ENCODE measurements at regions not wholly inside any gene's neighbourhood (a gene's known extent, or its start where the extent isn't known, plus 50 kb on each side); places are given as distances from the start of the nearest gene placed in this dataset.
"Not testable (repeated sequence)": the region's sequence is repeated elsewhere in the genome, so short reads cannot be mapped to it uniquely, and the experiment has no call there.

DNA sequence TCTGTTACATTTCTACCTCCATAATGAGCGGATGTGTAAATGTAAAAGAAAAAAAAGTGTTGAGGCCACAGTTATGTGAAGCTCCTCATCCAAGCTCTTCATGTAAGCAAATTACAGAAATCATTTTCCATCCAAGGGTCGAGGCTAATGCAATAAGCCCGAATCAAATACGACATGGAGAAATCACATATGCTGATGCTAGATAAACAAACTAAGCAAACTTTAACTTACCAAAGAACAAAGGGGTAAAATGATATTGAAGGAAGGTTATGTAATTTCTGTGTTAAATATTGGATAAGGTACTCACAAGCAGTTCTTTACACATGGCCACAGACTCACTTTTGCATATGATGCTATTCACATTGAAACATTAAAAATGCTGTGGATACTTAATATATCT, 310.2 kb upstream of the ID2 start:
- DNase-seq: no peak

DNA sequence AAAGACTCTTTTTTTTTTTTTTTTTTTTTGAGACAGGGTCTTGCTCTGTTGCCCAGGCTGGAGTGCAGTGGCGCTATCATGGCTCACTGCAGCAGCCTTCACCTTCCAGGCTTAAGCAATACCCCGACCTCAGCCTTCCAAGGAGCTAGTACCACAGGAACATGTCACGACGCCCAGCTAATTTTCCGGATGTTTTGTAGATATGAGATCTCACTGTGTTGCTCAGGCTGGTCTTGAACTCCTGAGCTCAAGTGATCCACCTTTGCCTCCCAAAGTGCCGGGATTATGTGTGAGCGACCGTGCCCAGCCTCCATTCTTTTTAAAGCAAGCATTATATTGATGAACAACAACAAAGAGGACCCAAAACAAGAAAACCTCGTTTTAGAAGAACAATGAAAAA, 307.1 kb upstream of the ID2 start:
- DNase-seq: no peak

DNA sequence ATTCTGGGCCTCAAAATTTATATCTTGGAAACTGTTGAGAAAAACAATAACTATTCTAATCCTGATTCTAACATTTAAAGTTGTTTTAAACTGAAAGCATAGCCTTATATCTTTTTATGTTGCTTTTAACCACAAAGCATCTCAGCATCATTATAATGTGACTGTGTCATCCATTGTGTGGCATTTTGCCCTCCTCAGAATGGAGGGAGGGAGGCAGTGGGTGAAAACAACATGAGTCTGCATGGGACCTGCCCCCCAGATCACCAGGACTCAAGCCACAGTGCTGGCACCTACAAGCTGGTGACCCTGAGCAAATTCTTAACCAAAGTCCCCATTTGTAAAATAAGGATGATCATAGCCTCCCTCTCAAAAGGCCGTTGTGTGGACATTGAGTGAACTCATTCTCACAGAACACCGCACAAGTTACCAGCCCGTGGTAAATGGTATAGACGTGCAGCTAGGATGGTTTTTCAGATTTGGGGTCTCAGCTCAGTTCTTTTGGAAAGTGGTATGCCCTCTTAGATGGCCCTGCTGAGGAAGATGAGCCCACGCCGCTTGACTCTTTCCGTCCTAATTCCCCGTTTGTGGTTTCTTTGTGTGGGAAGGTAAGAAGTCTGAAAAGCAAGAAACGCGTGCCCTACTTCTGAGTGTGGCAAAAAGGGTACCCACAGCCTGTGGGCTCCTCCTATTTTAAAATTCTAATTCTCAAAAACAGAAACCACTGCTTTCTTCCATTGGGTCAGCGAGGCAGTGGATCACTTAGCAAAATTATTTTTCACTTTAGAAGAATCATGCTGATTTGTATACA, 305.0 kb upstream of the ID2 start:
- no peak for DNase-seq

DNA sequence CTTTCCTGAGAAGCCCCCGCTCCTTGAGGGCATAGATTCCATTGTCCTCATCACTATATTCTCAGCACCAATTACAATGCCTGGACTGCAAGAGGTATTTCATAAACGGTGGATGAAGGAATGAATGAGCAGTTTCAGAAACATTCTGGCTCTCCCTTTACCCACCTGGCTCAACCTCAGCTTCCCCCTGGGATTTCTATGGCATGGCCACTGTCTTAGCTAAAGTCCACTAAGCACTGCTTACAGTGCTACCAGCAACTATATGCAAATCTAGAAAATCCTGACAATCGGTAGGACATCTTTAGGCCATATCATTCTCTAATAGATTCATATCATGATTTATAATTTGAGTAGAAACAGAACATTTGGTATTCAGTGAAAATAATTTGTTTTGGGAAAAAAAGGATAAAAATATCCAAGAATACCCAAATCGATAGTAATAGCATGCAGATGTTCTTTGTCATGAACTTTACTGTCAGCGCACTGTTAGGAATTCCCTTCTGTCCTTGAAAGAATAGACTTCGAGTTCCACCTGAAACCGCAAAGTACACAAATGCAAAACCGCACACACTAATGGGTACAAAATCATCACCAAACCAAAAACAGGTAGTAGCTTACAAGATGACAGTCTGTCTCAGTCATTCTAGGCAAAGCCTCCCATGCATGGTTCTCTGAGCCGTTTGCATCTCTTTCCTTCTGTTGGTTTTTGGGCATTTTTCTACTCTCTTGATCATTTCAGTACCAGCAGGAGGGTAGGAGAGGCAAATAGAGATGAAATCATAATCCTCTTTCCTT, 303.6 kb upstream of the ID2 start:
- no peak for DNase-seq

DNA sequence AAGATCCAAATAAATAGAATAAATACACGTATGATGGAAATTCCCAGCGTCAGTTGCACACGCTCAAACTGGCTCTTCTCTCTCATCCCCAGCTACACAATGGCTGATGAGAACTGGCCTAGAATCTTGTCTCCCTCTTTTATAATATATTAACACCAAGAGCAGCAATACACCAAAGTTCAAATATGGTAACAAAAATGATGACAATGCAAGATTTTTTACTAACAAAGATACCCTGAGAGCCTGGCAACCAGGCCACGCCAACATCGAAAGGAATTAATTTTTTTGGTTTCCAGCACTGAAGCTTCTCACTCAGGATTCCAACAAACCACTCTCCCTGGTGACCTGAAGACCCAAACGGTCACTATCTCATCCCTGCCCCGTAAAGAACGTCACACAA, 302.7 kb upstream of the ID2 start:
- DNase-seq: no peak

DNA sequence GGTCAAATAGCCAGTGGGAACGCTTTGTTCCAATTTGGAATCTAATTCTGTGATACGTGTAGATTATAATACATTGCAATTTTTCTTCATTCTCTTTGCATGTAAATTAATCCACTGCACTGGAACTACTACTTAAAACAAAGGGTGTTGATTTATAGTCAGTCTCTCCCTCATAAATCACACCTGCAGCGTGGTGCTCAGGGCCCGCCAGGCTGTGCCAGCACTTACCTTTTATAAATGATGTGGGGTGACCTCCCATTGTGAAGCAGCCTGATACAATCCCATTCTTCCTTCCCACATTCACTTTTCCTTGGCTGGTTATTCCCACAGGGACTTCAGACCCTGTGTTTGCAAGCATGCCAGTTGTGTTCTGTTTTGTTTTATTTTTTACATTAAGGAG, 302.3 kb upstream of the ID2 start:
- DNase-seq: no peak

DNA sequence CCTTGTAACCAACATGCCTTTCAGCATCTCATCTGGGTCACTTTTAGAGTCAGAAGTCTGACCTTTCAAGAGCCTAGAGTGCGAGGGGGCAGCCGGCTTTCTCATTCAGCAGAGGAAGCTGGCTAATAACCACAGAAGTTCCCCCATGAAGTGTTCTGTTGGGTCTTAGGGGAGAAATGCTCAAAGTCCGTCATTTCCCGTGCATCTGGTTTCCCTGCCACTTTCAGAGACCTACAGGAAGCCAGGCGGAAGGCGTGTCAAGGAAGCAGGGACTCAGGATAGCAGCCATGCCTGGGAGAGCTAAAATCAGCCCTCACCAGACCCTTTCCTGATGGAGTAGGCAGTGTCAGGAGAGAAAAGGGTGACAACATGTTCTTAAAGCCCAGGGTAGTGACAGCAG, 301.8 kb upstream of the ID2 start:
- no peak for DNase-seq

DNA sequence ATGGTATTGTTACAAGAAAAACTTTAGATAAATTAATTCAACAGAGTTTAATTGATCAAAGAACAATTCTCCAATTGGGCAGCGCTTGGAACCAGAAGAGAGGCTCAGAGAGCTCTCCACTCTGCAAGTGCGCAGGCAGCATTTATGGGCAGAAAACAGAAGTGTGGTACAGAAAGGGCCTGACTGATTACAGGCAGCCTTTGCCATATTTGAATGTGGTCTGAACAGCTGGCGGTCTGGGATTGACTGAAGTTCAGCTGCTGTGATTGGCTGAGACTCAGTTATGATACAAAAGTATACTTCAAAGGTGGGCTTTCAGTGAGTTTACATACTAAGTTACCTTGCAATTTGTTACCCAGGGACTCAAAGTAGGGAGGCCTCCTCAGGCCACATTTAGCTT, 301.3 kb upstream of the ID2 start:
- DNase-seq: no peak

DNA sequence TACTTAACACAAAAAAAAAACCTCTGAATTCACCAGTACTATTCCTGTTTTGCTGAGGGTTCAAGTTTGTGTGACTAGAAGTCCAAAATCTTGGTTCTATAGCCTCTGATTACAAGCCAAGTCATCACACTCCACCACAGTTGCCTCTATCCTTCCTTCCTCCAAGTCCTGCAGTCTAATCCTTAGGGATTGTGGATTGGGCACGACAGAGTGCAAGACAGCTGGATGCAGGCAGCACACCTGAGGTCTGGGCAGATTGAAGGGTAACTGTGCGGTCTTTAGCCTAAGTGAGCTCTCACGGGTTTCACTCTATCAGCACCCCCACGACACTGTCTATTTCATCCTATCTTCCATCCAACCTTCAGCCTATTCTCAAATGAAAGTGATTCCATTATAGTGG, 299.4 kb upstream of the ID2 start:
- no peak for DNase-seq

DNA sequence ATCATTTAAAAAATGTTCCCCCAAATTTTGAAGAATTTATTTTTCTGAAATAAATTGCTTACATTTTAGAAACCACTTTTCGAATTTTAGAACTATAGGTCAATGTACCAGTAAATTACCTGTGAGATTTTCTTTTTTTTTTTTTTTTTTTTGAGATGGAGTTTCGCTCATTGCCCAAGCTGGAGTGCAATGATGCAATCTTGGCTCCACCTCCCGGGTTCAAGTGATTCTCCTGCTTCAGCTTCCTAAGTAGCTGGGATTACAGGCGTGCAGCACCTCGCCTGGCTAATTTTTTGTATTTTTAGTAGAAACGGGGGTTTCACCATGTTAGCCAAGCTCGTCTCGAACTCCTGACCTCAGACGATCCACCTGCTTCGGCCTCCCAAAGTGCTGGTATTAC, 295.1 kb upstream of the ID2 start:
- not testable (repeated sequence) for DNase-seq

DNA sequence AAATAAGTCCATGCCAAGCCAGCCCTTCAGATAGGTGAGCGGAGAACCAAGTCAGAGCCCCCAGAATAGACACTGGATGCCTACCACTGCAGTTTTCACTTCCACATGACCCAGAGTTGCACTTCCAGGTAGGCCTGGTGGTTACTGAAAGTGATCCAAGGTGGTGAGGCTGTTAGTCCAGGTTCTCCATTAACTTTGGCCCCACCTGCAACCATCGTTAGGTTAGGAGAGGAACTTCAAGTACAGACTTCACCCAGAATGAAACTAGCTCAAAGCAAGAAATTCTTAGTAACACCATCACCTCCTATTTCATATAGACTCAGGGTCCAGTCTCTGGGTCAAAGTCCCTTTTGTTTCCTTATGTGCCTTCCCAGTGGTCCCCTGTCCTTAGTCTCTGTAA, 293.1 kb upstream of the ID2 start:
- no peak for DNase-seq

DNA sequence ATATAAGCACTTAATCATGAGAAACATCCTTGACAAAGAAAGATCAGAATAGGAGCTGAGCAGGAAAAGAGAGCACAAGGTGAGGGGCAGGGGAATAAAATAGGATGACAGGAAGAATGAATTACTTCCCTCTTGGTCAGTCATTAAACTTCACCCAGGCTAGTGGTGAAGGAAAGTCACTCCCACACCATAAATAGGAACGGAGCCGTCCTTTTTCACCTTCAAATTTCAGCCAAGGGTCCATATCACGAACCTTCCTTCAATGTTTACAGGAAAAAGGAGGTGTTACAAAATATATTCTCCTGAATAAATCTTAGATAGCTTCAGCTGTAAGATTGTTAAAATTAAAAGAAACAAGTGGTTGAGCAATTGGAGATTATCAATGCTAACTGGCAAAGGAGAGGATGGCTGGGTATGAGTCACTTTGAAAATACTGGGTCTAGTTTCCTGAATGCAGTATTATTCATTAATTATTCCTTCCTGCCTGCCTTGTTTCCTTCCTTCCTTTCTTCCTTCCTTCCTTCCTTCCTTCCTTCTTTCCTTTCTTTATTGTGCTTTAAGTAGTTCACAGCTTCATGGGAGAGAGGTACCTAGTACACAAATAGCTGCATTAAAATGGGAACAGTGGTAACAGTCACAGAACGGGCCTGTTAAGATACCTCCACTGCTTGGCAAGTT, 292.3 kb upstream of the ID2 start:
- no peak for DNase-seq

DNA sequence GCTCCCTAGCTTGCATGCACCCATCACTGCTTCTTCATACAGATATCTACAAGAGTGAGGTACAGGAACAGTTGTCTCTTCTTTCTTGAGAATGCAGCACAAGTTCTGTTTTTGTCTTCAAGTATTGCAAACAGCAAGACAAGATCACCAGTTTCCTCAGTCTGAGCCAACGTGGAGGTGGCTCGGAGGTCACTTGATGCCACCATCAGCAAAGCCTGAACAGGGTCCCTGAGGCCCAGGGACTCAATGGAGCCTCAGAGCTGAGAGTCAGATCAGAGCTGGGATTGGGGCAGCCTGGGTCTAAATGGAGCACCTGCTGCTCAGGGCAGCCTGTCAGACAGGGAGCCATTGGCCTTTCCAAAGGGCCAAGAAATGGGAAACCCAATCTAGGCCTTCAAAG, 290.7 kb upstream of the ID2 start:
- no peak for DNase-seq

DNA sequence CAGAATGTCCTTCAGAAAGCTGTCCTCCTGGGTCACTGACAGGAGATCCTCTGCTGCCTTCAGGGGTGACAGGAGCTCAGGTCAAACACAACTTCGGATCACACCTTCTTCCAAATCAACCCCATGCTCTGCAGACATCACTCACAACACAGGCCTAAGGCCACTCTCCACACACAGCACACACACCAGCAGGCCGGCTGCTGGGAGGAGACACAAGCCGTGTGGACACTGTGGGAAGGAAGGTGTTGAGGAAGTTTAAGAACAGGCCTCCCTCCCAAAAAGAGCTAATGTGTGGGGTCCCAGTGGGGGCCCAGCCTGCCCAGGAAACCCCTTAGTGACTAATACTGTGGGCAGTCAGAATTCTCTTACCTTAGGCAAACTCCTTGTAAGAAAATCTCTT, 290.3 kb upstream of the ID2 start:
- no peak for DNase-seq

DNA sequence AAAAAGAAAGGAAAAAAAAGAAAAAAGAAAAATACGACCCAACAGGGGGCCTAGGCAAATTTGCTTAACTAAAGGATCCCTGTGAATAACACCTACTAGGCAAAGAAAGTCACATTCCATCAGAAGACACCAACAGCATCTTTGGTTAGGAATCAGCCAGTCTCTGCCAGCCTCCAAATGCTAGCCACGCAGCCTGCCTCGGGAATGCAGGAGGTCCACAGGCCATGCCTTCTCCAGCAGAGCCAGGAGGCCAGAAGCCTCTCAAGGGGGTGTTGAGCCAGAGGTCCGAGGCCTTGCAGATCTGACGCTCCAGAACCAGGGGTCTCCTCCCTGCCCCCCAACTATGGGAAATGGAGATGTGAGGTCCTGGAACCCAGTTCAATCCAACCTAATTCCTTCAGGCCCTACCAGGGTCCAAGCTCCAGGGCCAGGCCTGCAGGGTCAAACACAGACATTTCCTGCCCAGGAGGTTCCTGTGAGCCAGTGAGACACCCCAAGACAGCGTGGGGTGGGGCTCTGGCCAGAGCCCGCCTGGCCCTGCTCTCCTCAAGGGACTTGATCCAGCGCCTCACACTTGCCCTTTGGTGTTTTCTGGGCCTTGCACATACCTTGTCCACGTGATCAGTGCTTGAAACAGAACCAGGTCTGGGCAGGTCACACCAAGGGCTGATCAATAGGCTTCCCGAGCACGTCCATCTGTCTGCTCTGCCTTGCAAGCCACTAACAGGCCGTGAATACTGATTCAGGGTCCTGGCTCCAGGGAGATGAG, 289.6 kb upstream of the ID2 start:
- DNase-seq: no peak

DNA sequence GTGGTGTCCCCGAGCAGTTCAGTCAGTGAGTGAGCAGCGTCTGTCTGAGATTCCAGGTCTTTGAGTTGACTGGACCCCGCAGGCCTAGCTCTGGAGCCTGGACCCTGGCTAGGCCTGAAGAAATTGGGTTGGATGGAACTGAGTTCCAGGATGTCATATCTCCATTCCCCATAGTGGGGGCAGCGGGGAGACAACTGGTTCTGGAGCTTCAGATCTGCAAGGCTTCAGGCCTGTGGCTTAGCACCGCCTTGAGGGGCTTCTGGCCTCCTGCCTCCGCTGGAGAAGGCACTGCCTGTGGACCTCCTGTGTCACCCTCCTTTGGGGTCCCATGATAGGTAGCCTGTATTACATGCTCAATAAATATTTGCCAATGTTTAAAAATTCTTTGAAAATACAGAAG, 288.4 kb upstream of the ID2 start:
- no peak for DNase-seq

DNA sequence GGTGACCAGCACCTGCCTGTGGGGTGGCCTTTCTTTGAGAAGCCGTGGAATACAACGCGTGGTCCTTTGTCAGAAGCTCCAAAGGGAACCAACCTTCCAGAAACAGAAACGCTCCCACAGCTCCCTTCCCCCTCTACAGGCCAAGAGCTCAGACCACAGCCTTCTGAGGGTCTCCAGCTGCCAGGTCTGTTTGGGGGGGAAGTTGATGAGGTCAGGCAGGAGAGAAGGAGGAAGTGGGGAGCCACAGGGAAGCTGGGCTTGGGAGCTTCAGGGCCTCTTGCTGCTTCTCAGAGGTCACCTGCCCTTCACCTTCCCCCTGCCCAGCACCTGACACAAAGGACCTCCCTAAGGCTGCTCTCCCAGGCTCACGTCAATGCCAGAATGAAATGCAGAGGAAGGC, 287.7 kb upstream of the ID2 start:
- DNase-seq: no peak

DNA sequence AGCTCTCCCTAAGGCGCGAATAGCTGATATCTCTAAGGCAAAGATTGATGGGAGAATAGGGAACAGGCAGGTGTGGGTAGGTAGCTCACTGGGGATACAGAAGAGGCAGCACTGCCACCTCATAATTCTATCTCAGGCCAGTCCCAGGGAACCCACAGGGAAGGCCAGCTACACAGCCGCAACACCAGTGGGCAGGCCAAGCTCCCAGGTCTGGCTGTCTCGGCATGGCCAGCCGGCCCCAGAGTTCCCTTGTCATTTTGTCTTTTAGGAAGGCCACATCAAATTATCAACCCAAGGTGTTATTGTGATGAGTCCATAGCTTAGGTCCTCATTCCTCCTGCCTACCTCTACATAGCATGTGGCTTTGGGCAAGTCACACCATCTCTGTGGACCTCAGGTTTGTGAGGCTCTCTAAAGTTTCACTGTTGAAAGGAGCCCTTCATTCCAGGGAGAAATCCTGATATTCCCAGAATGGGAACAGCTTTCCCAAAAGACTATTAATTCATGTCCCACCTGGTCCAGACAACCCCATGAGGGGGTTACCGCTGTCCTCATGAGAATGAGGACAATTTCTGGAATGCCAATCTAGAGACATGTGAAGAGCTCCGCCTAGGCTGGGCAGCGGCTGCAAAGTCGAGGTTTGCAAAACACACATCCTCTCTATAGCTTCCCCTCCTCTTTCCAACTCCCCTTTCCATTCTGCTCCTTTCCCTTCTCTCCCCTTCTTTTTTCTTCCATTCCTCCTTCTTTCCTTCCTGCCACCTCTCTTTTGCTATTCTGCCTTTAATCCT, 287.1 kb upstream of the ID2 start:
- no peak for DNase-seq

DNA sequence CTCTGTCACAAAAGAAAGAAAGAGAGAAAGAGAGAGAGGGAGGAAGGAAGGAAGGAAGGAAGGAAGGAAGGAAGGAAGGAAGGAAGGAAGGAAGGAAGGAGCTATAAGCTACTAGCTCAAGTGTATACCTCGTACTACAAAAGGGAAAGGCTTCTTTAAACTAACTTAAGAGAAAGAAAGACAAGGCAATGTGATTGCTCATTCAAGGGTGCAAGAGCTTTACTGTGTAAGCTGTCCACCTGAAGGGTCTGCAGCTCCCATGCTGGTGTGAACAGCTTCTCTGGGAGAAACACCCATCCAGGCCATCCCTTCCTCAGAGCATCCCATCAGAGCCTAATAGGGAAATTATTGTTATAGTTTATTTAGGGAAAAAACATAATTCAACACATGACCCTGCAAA, 286.1 kb upstream of the ID2 start:
- DNase-seq: no peak

DNA sequence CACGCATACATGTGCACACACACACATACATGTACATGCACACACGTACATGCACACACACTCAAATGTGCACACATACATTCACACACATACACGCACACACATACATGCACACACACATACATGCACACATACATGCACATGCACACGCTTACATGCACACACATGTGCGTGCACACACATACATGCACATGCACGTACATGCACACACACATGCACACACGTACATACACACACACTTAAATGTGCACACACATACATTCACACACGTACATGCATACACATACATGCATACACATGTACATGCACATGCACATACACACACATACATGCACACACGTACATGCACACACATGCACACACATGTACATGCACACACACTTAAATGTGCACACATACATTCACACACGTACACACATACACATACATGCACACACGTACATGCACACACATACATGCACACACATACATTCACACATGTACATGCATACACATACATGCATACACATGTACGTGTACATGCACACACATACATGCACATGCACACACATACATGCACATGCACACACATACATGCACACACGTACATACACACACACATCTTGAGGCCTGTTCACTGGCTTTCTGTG, 283.7 kb upstream of the ID2 start:
- DNase-seq: no peak

DNA sequence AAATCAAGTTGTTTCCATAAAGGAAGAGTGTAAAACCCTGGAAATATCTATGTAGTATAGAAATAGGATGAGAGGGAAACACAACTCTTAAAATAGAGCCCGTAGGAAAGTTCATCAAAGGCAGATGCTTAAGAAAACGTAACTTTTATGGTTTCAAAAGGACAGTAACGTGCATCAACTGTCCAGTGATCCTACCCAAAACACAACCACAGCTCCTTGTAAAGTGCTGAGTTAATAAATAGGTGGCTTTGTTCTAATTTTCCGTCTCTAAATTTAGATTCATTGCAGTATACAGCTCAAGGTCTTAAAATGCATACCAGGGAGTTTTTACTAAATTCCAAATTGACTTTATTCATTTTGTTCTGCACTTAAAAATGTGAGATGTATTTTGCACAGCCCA, 282.1 kb upstream of the ID2 start:
- DNase-seq: no peak

DNA sequence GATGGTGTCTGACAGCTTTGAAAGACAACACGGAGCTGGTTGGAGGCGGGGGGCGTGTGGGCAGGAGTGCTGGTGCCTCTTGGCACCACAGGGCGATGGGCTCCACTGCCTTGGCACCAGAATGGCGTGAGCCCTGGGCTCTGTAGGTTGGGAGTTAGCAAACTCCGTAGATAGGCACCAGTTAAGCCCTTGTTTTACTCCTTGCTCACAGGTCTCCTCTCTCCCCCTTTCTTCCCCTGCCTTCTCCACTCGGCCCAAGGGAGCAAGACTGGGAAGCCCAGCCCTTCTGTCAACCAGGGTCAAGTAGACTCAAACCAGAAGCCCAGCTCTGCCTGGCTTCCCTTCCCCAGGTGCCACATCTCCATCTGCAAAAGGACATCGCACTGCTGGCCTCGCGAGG, 281.7 kb upstream of the ID2 start:
- no peak for DNase-seq
